Right atrium auricular region (tissue), 2 donors: ENCODE measurements at regions not wholly inside any gene's neighbourhood (a gene's known extent, or its start where the extent isn't known, plus 50 kb on each side); places are given as distances from the start of the nearest gene placed in this dataset.

Experiments used
- DNase-seq: peaks from one replicate; pipeline ENCODE4 v3.0.0-alpha.2; 2019; ENCODE audit warnings: low spot score
- H3K27ac ChIP-seq, 2 donors: fragments of 200-600 bp; sonication (generic); 1 replicate in 1 of 2; 2 replicates in 1 of 2; pipeline ENCODE4 v1.5.1; 2016 to 2019
- H3K27me3 ChIP-seq, 2 donors: fragments of 200-600 bp; sonication (generic); one replicate each; pipeline versions ENCODE4 v1.5.1 to v1.6.0; 2017 to 2019
- H3K36me3 ChIP-seq: fragments of 200-600 bp; sonication (generic); one replicate; pipeline ENCODE4 v1.5.1; 2016
- H3K4me1 ChIP-seq, 2 donors: fragments of 200-600 bp; sonication (generic); one replicate each; pipeline versions ENCODE4 v1.5.1 to v1.6.0; 2017 to 2019
- H3K4me3 ChIP-seq, 2 donors: fragments of 200-600 bp; sonication (generic); 1 replicate in 1 of 2; 2 replicates in 1 of 2; pipeline ENCODE4 v1.5.1; 2017 to 2019; ENCODE audit warnings: mild to moderate bottlenecking in 1 of 2, moderate library complexity in 1 of 2
- H3K9me3 ChIP-seq, 2 donors: fragments of 200-600 bp; sonication (generic); one replicate each; pipeline ENCODE4 v1.5.1; 2019
- TF ChIP-seq, protein P1 (sequence below), 2 donors: fragments of 200-600 bp; sonication (generic); IDR thresholded peaks; one replicate each; pipeline ENCODE4 v1.5.1; 2019; ENCODE audit warnings: antibody characterized with exemption in 2 of 2

DNA sequence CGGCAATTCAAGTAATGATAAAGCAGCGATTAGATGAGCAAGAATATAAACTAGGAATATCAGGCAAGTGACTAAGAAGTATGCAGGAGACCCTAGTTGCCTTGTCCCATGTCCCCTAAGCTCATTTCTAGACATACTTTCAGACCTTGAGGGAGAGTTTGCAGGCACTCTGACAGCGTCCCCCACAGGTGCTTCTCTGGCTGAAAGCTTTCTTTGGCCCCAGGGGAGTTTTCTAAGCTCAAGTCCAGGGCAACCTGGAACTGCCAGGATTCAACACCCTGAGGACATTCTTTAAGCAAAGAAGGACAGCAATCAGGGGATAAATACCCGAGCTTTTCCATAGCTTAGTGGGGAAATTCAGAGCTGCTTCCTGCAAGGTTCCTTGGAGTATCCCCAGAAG lies 308.1 kb upstream of the CHST9 start:
- no peaks in the 10 kb centered on the region for H3K27me3 ChIP-seq
- TF ChIP-seq, protein P1, sequence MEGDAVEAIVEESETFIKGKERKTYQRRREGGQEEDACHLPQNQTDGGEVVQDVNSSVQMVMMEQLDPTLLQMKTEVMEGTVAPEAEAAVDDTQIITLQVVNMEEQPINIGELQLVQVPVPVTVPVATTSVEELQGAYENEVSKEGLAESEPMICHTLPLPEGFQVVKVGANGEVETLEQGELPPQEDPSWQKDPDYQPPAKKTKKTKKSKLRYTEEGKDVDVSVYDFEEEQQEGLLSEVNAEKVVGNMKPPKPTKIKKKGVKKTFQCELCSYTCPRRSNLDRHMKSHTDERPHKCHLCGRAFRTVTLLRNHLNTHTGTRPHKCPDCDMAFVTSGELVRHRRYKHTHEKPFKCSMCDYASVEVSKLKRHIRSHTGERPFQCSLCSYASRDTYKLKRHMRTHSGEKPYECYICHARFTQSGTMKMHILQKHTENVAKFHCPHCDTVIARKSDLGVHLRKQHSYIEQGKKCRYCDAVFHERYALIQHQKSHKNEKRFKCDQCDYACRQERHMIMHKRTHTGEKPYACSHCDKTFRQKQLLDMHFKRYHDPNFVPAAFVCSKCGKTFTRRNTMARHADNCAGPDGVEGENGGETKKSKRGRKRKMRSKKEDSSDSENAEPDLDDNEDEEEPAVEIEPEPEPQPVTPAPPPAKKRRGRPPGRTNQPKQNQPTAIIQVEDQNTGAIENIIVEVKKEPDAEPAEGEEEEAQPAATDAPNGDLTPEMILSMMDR (IDR thresholded peaks at IDR 0.05), result no peak
- no peaks in the 10 kb centered on the region for H3K9me3 ChIP-seq
- no peak overlapping the region for H3K27ac ChIP-seq
- no peak for DNase-seq
- H3K4me1 ChIP-seq, result no peaks in the 10 kb centered on the region
- H3K36me3 ChIP-seq, result no peaks in the 10 kb centered on the region
- no peak overlapping the region for H3K4me3 ChIP-seq

DNA sequence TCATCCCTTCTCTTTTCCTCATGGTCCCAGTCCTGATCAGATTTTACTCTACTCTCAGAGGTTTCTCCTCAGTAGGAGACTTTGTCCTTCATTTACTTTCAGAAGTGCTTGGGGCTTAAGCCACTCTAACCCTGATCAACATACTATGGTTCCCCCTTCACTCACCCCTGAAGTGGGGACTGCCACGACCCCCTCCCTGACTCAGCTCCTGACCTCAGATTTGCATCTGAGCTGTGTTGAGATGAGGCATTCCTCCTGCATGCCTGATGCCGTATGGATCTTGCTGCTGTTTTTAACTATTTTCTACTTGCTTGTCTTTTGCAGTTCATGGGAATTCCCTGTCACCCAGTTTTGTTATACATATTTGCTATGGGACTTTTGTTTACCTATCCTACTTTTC lies 306.7 kb upstream of the CHST9 start:
- Histone ChIP-seq H3K27me3 (no peaks in the 10 kb centered on the region), H3K36me3 (no peaks in the 10 kb centered on the region), H3K9me3 (no peaks in the 10 kb centered on the region), H3K4me1 (no peaks in the 10 kb centered on the region), H3K27ac (no peak overlapping the region), H3K4me3 (no peak overlapping the region)
- TF ChIP-seq, protein P1 (IDR thresholded peaks at IDR 0.05), result no peak
- DNase-seq, result no peak

DNA sequence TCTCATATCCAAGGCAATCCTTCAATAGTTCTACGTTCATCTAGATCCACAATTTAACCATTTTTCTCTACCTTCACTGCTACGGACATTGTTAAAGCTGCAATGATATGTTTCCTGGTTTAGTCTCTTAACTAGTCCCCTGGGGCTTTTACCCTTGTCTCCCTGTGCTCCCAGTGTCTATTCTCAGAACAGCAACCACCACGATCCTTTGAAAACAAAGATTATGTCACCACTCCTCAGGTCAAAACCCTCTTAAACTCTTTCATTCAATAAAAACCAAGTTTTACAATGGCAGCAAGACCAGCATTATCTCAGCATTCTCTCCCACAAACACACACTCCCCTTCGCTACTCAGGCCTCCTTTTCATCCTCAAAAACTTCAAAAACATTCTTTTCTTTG lies 298.2 kb upstream of the CHST9 start:
- no peaks in the 10 kb centered on the region for H3K9me3 ChIP-seq
- TF ChIP-seq, protein P1 (IDR thresholded peaks at IDR 0.05), result no peak
- H3K36me3 ChIP-seq, result no peaks in the 10 kb centered on the region
- no peaks in the 10 kb centered on the region for H3K4me1 ChIP-seq
- DNase-seq, result no peak
- no peak overlapping the region for H3K4me3 ChIP-seq
- no peak overlapping the region for H3K27ac ChIP-seq
- H3K27me3 ChIP-seq, result no peaks in the 10 kb centered on the region

DNA sequence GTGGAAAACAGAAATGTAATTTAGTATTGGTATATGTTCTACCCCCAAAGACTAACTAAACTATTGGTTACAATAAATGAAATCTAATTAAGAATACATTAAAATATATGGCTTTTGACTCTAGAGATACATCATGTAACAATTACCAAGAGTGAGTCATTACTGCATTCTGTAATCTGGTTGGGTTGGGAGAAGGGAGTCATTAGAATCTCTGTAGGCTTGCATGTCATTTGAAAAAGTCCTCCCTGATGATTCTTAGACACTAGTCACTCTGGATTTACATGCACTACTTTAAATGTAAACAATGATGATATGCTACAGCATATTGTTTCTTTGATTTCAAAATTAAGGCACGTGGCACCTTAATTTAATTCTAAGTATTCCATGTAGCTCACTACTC lies 293.4 kb upstream of the CHST9 start:
- no peak overlapping the region for H3K4me3 ChIP-seq
- no peaks in the 10 kb centered on the region for H3K36me3 ChIP-seq
- H3K27me3 ChIP-seq, result no peaks in the 10 kb centered on the region
- no peaks in the 10 kb centered on the region for H3K4me1 ChIP-seq
- TF ChIP-seq, protein P1 (IDR thresholded peaks at IDR 0.05), result no peak
- DNase-seq, result no peak
- no peaks in the 10 kb centered on the region for H3K9me3 ChIP-seq
- no peak overlapping the region for H3K27ac ChIP-seq

DNA sequence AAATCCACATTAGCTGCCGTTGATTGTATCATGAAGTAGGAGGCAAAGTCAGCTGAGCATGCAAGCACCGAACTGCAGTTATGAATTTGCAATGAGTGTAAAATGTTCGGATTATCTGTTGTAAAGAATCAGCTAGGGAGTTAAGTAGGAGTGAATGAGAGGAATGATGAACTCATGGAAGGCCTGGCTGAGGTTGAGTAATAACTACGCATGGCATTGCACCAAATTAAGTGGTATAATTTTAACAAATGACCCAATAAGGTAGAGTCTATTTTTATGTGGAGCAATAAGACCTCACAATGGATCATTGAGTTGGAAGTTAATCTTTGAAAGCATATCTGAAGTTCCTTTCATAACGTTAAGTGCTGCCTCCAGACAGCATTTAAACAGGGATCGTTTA lies 288.2 kb upstream of the CHST9 start:
- TF ChIP-seq, protein P1 (IDR thresholded peaks at IDR 0.05), result no peak
- Histone ChIP-seq H3K36me3 (no peaks in the 10 kb centered on the region), H3K27ac (no peak overlapping the region), H3K27me3 (no peaks in the 10 kb centered on the region), H3K4me1 (no peaks in the 10 kb centered on the region), H3K9me3 (no peaks in the 10 kb centered on the region), H3K4me3 (no peak overlapping the region)
- DNase-seq, result no peak

DNA sequence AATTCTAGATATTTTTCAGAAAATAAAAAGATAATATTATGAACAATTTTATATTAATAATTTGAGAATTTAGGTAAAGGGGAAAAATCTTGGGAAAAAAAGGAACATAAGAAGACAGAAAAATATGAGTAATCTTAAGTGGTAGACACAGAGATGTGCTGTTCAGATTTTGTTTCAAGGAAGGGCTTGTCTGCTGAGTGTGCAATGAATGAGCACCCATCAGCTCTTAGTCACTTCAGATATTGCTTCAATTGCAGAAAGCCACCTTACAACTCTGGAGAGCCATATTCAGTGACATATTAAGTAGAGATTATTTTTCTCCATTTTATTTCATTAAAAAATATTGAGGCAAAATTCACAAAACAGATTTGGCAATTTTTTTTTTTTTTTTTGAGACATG lies 282.0 kb upstream of the CHST9 start:
- H3K9me3 ChIP-seq, result no peaks in the 10 kb centered on the region
- no peaks in the 10 kb centered on the region for H3K4me1 ChIP-seq
- no peak overlapping the region for H3K27ac ChIP-seq
- TF ChIP-seq, protein P1 (IDR thresholded peaks at IDR 0.05), result no peak
- no peak overlapping the region for H3K4me3 ChIP-seq
- no peaks in the 10 kb centered on the region for H3K27me3 ChIP-seq
- no peaks in the 10 kb centered on the region for H3K36me3 ChIP-seq
- no peak for DNase-seq
